ENCODE measurements at regions not wholly inside any gene's neighbourhood (a gene's known extent, or its start where the extent isn't known, plus 50 kb on each side); places are given as distances from the start of the nearest gene placed in this dataset.
A peak's percentile ranks its signal among the peaks of the same experiment; 100 is the strongest.
"Not testable (repeated sequence)": the region's sequence is repeated elsewhere in the genome, so short reads cannot be mapped to it uniquely, and the experiment has no call there.

- DNase-seq (ENCODE audit: low read depth in 2 of 3, low spot score in 2 of 3), result not testable (repeated sequence)
Observed at GRCh38 chr16:21514474-21514840, 84.9 kb upstream of the METTL9 start.

- not testable (repeated sequence) for DNase-seq (ENCODE audit: low read depth in 2 of 3, low spot score in 2 of 3)
Observed at GRCh38 chr16:21516705-21517040, 82.7 kb upstream of the METTL9 start.

- not testable (repeated sequence) for DNase-seq (ENCODE audit: low read depth in 2 of 3, low spot score in 2 of 3)
Observed at GRCh38 chr16:21517263-21517662, 82.1 kb upstream of the METTL9 start.

- not testable (repeated sequence) for DNase-seq (ENCODE audit: low read depth in 2 of 3, low spot score in 2 of 3)
Observed at GRCh38 chr16:21519361-21520133, 79.8 kb upstream of the METTL9 start.

- peak; percentile 89 to 98 (median 98) for DNase-seq (ENCODE audit: low read depth in 2 of 3, low spot score in 2 of 3)
Observed at GRCh38 chr16:21520134-21521047, 79.0 kb upstream of the METTL9 start.

- DNase-seq (ENCODE audit: low read depth in 2 of 3, low spot score in 2 of 3), result not testable (repeated sequence)
Observed at GRCh38 chr16:21521048-21521389, 78.4 kb upstream of the METTL9 start.

- DNase-seq (ENCODE audit: low read depth in 2 of 3, low spot score in 2 of 3), result not testable (repeated sequence)
Observed at GRCh38 chr16:21521390-21522143, 77.8 kb upstream of the METTL9 start.

GRCh38 chr16:21522846-21523245, 76.5 kb upstream of the METTL9 start:
- not testable (repeated sequence) for DNase-seq (ENCODE audit: low read depth in 2 of 3, low spot score in 2 of 3)

GRCh38 chr16:21523411-21524067, 75.8 kb upstream of the METTL9 start:
- no peak for DNase-seq (ENCODE audit: low read depth in 2 of 3, low spot score in 2 of 3)

- no peak for DNase-seq (ENCODE audit: low read depth in 2 of 3, low spot score in 2 of 3)
Observed at GRCh38 chr16:21524068-21524751, 75.2 kb upstream of the METTL9 start.

GRCh38 chr16:21524752-21525028, 74.7 kb upstream of the METTL9 start:
- not testable (repeated sequence) for DNase-seq (ENCODE audit: low read depth in 2 of 3, low spot score in 2 of 3)

- not testable (repeated sequence) for DNase-seq (ENCODE audit: low read depth in 2 of 3, low spot score in 2 of 3)
Observed at GRCh38 chr16:21525029-21525895, 74.1 kb upstream of the METTL9 start.

GRCh38 chr16:21525956-21526922, 73.1 kb upstream of the METTL9 start:
- DNase-seq (ENCODE audit: low read depth in 2 of 3, low spot score in 2 of 3), result peak in 1 of 3 donors; percentile 55

GRCh38 chr16:21526923-21527807, 72.2 kb upstream of the METTL9 start:
- no peak for DNase-seq (ENCODE audit: low read depth in 2 of 3, low spot score in 2 of 3)

GRCh38 chr16:21529060-21529658, 70.2 kb upstream of the METTL9 start:
- DNase-seq (ENCODE audit: low read depth in 2 of 3, low spot score in 2 of 3), result not testable (repeated sequence)

GRCh38 chr16:21530729-21531383, 68.5 kb upstream of the METTL9 start:
- not testable (repeated sequence) for DNase-seq (ENCODE audit: low read depth in 2 of 3, low spot score in 2 of 3)

Data from hematopoietic multipotent progenitor cell (in vitro differentiated cells).